H9 (cell line): ENCODE measurements at regions not wholly inside any gene's neighbourhood (a gene's known extent, or its start where the extent isn't known, plus 50 kb on each side); places are given as distances from the start of the nearest gene placed in this dataset.

ENCODE experiments used
- DNase-seq: peaks from one replicate; pipeline ENCODE4 v3.0.0-alpha.2; 2017
- H2AFZ ChIP-seq: one replicate; pipeline ENCODE4 v1.6.1; 2013; ENCODE audit warnings: mild to moderate bottlenecking, low read length, control low read depth, moderate library complexity
- H2AK5ac ChIP-seq: 2 replicates; pipeline ENCODE4 v1.6.1; 2013; ENCODE audit warnings: low read length, control low read depth, mixed read lengths; ENCODE audit not compliant: insufficient read length
- H2BK120ac ChIP-seq: one replicate; pipeline ENCODE4 v1.6.1; 2013; ENCODE audit warnings: low read depth, mild to moderate bottlenecking, low read length, control low read depth, inconsistent platforms; ENCODE audit not compliant: poor library complexity, severe bottlenecking
- H2BK12ac ChIP-seq: 2 replicates; pipeline ENCODE4 v1.6.1; 2013; ENCODE audit warnings: low read length, control low read depth, mixed read lengths, low read depth; ENCODE audit not compliant: insufficient read length
- H2BK15ac ChIP-seq: 2 replicates; pipeline ENCODE4 v1.6.1; 2013; ENCODE audit warnings: low read depth, low read length, control low read depth
- H2BK20ac ChIP-seq: one replicate; pipeline ENCODE4 v1.6.1; 2013; ENCODE audit warnings: low read depth, mild to moderate bottlenecking, low read length, control low read depth, inconsistent platforms; ENCODE audit not compliant: poor library complexity, severe bottlenecking
- H2BK5ac ChIP-seq: 2 replicates; pipeline ENCODE4 v1.6.1; 2013; ENCODE audit warnings: low read length, control low read depth, mixed read lengths; ENCODE audit not compliant: insufficient read length
- H3K14ac ChIP-seq: 2 replicates; pipeline ENCODE4 v1.6.1; 2013; ENCODE audit warnings: low read length, control low read depth; ENCODE audit not compliant: insufficient read depth
- H3K18ac ChIP-seq: 2 replicates; pipeline ENCODE4 v1.6.1; 2013; ENCODE audit warnings: low read depth, mild to moderate bottlenecking, mixed read lengths, low read length, control low read depth; ENCODE audit not compliant: insufficient read length
- H3K23ac ChIP-seq: 2 replicates; pipeline ENCODE4 v1.6.1; 2013; ENCODE audit warnings: low read length, control low read depth, mixed read lengths, low read depth; ENCODE audit not compliant: insufficient read length
- H3K23me2 ChIP-seq: 2 replicates; pipeline ENCODE4 v1.6.1; 2013; ENCODE audit warnings: low read depth, mild to moderate bottlenecking, mixed read lengths, low read length, control low read depth; ENCODE audit not compliant: insufficient read length, poor library complexity, severe bottlenecking
- H3K27ac ChIP-seq: 2 replicates; pipeline ENCODE4 v1.5.1; 2013; ENCODE audit warnings: low read length, control low read depth, mixed read lengths, low read depth; ENCODE audit not compliant: insufficient read length
- H3K27me3 ChIP-seq: 2 replicates; pipeline ENCODE4 v1.6.1; 2013; ENCODE audit warnings: low read length, control low read depth, inconsistent platforms; ENCODE audit not compliant: insufficient read depth
- H3K4ac ChIP-seq: 2 replicates; pipeline ENCODE4 v1.6.1; 2013; ENCODE audit warnings: low read depth, mild to moderate bottlenecking, control low read depth, inconsistent platforms, low read length, moderate library complexity
- H3K4me1 ChIP-seq: 2 replicates; pipeline ENCODE4 v1.6.1; 2013; ENCODE audit warnings: low read length, control low read depth, inconsistent platforms; ENCODE audit not compliant: insufficient read depth
- H3K4me2 ChIP-seq: 2 replicates; pipeline ENCODE4 v1.6.1; 2013; ENCODE audit warnings: low read length, control low read depth, mixed read lengths; ENCODE audit not compliant: insufficient read length, insufficient read depth
- H3K56ac ChIP-seq: 2 replicates; pipeline ENCODE4 v1.6.1; 2013; ENCODE audit warnings: low read depth, mild to moderate bottlenecking, mixed read lengths, low read length, control low read depth; ENCODE audit not compliant: insufficient read length
- H3K79me1 ChIP-seq: 2 replicates; pipeline ENCODE4 v1.6.1; 2013; ENCODE audit warnings: low read depth, mild to moderate bottlenecking, moderate library complexity, low read length, control low read depth, inconsistent platforms; ENCODE audit not compliant: insufficient read depth, poor library complexity, severe bottlenecking
- H3K79me2 ChIP-seq: 2 replicates; pipeline ENCODE4 v1.6.1; 2013; ENCODE audit warnings: low read length, control low read depth, inconsistent platforms; ENCODE audit not compliant: insufficient read depth
- H3K9ac ChIP-seq: 2 replicates; pipeline ENCODE4 v1.6.1; 2013; ENCODE audit warnings: low read length, control low read depth, mixed read lengths; ENCODE audit not compliant: insufficient read length; ENCODE audit errors: extremely low read depth
- H3K9me3 ChIP-seq: one replicate; pipeline ENCODE4 v1.6.1; 2013; ENCODE audit warnings: low read depth, low read length, inconsistent platforms; ENCODE audit not compliant: control insufficient read depth
- H3T11ph ChIP-seq: one replicate; pipeline ENCODE4 v1.6.1; 2013; ENCODE audit warnings: mild to moderate bottlenecking, low read length, control low read depth, inconsistent platforms
- H4K20me1 ChIP-seq: one replicate; pipeline ENCODE4 v1.6.1; 2013; ENCODE audit not compliant: control insufficient read depth, insufficient read length, insufficient read depth
- H4K5ac ChIP-seq: 2 replicates; pipeline ENCODE4 v1.6.1; 2013; ENCODE audit warnings: low read depth, mild to moderate bottlenecking, mixed read lengths, low read length, control low read depth; ENCODE audit not compliant: insufficient read length
- H4K8ac ChIP-seq: replicated peaks from 2 replicates; pipeline ENCODE4 v1.6.1; 2013; ENCODE audit warnings: low read length, control low read depth, mixed read lengths, low read depth; ENCODE audit not compliant: insufficient read length
- H4K91ac ChIP-seq: 2 replicates; pipeline ENCODE4 v1.6.1; 2013; ENCODE audit warnings: low read depth, mild to moderate bottlenecking, moderate library complexity, mixed read lengths, low read length, control low read depth; ENCODE audit not compliant: insufficient read length
- H3K27ac Mint-ChIP-seq, 3 experiments: 2 replicates in 2 of 3; 3 replicates in 1 of 3; pipeline ENCODE4 v1.8.0; 2020 to 2021; ENCODE audit warnings: mixed read lengths in 3 of 3, mild to moderate bottlenecking in 1 of 3, moderate library complexity in 1 of 3
- H3K27me3 Mint-ChIP-seq: 2 replicates; pipeline ENCODE4 v1.8.0; 2021; ENCODE audit warnings: low read depth, mild to moderate bottlenecking, moderate library complexity, mixed read lengths
- H3K36me3 Mint-ChIP-seq, 3 experiments: 2 replicates in 2 of 3; 3 replicates in 1 of 3; pipeline ENCODE4 v1.8.0; 2020 to 2021; ENCODE audit warnings: low read depth in 3 of 3, mixed read lengths in 3 of 3; ENCODE audit not compliant: insufficient read depth in 1 of 3
- H3K4me1 Mint-ChIP-seq, 2 experiments: 2 replicates each; pipeline ENCODE4 v1.8.0; 2020; ENCODE audit warnings: mixed read lengths in 2 of 2
- H3K4me3 Mint-ChIP-seq, 2 experiments: 2 replicates in 1 of 2; 3 replicates in 1 of 2; pipeline ENCODE4 v1.8.0; 2020 to 2021; ENCODE audit warnings: mild to moderate bottlenecking in 2 of 2, mixed read lengths in 2 of 2, moderate library complexity in 1 of 2
- H3K9me3 Mint-ChIP-seq, 2 experiments: 2 replicates in 1 of 2; 3 replicates in 1 of 2; pipeline ENCODE4 v1.8.0; 2020; ENCODE audit warnings: mild to moderate bottlenecking in 2 of 2, mixed read lengths in 2 of 2, moderate library complexity in 1 of 2
- CTCF ChIP-seq: fragments of 200-600 bp; sonication (generic); conservative IDR thresholded peaks from 3 replicates; pipeline ENCODE4 v1.8.0; 2021; ENCODE audit warnings: antibody characterized with exemption, mild to moderate bottlenecking
- WGBS: extraction: QIAGEN DNeasy Blood & Tissue Kit; methylation state at CpG from one replicate; pipeline ENCODE4 v1.1.7; 2013; ENCODE audit warnings: missing lambda C conversion rate, low lambda C conversion rate, mixed read lengths; ENCODE audit not compliant: insufficient read length; ENCODE audit errors: extremely low coverage; 5-methylcytosine and 5-hydroxymethylcytosine counted together

GRCh38 chr3:59688636-59689035 lies 638.8 kb upstream of the CFAP20DC start:
- H3K23ac ChIP-seq = no peak overlapping the region
- WGBS = no CpG with 5 or more reads among the region's 2 CpGs
- no peak for DNase-seq

More at GRCh38 chr3:59688636-59689035, 638.8 kb upstream of the CFAP20DC start:
- Histone ChIP-seq H2BK120ac (no peak overlapping the region), H3K23me2 (no peaks in the 10 kb centered on the region), H3K18ac (no peak overlapping the region), H3K56ac (no peak overlapping the region), H3K79me2 (no peaks in the 10 kb centered on the region), H3T11ph (no peak overlapping the region), H2AFZ (no peak overlapping the region), H3K79me1 (no peaks in the 10 kb centered on the region), H3K27ac (no peak overlapping the region), H3K4ac (no peak overlapping the region), H3K14ac (no peak overlapping the region), H2BK12ac (no peak overlapping the region), H3K9me3 (no peaks in the 10 kb centered on the region), H3K4me2 (no peak overlapping the region), H2BK20ac (no peak overlapping the region), H4K91ac (no peak overlapping the region), H3K4me1 (no peaks in the 10 kb centered on the region), H3K9ac (no peak overlapping the region), H3K27me3 (no peaks in the 10 kb centered on the region), H2BK15ac (no peak overlapping the region), H4K5ac (no peak overlapping the region), H4K20me1 (no peaks in the 10 kb centered on the region), H2AK5ac (no peak overlapping the region), H2BK5ac (no peak overlapping the region), H4K8ac (no peak overlapping the region)
- H3K4me1 Mint-ChIP-seq = no peaks in the 10 kb centered on the region
- no peak overlapping the region for H3K27ac Mint-ChIP-seq
- H3K4me3 Mint-ChIP-seq = no peak overlapping the region
- no peaks in the 10 kb centered on the region for H3K27me3 Mint-ChIP-seq
- no peak for TF ChIP-seq CTCF
- peaks cover 0 to 2% of the 10 kb centered on the region in 2 experiments; a peak in 2 of 5 replicates for H3K9me3 Mint-ChIP-seq
- H3K36me3 Mint-ChIP-seq = peaks cover 0 to 4% (median 0%) of the 10 kb centered on the region in 3 experiments; a peak in 1 of 7 replicates
